ENCODE measurements at regions not wholly inside any gene's neighbourhood (a gene's known extent, or its start where the extent isn't known, plus 50 kb on each side); places are given as distances from the start of the nearest gene placed in this dataset.
A peak's percentile ranks its signal among the peaks of the same experiment; 100 is the strongest.
"Not testable (repeated sequence)": the region's sequence is repeated elsewhere in the genome, so short reads cannot be mapped to it uniquely, and the experiment has no call there.

- DNase-seq (ENCODE audit: low spot score in 2 of 2); H3K27ac Mint-ChIP-seq; H3K36me3 Mint-ChIP-seq; H3K27me3 Mint-ChIP-seq; H3K4me3 Mint-ChIP-seq; H3K4me1 Mint-ChIP-seq; H3K9me3 Mint-ChIP-seq; ATAC-seq (ENCODE audit: low read depth): not testable (repeated sequence)
These were observed 64.4 kb downstream of the KLRB1 start for GRCh38 chr12:9543341-9543740.

DNA sequence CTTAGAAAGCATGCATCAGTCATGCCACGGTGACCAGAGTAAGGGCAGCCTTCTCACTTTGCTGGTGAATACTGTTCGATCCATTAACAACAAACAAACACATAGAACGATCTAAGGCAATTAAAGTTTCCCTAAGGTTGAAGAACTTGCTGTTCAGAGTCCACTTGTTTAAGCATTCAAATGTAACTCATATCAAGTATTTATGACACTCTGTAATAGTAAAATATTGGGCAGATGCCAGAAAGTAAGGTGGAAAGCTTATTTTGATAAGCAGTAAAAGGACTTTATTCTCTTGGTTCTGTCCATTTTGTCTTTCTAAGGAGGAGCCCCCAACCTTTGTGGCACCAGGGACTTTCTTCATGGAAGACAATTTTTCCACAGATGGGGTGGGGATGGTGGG, 64.9 kb downstream of the KLRB1 start:
- H3K9me3 Mint-ChIP-seq; ATAC-seq (ENCODE audit: low read depth); H3K27ac Mint-ChIP-seq; H3K4me3 Mint-ChIP-seq; H3K27me3 Mint-ChIP-seq; H3K4me1 Mint-ChIP-seq; DNase-seq (ENCODE audit: low spot score in 2 of 2); H3K36me3 Mint-ChIP-seq: not testable (repeated sequence)

DNA sequence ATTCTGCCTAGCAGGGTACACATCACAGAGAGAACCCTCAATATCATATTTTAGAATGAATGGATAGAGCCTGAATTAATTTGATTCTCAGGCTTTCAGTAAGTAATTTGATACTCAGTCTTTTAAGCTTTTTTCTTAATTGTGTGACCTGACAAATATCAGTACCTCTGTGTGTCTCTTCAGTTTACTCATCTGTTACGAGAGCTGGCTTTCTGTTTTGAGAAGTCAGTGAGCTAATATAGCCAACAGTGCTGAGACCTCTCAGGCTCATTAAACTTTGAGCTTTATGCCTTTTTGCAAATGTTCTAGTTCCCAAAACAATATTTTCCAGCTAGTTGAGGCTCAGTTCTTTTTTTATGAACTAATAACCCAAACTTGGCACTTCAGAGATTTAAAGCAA, 91.8 kb downstream of the KLRB1 start:
- not testable (repeated sequence) for H3K4me1 Mint-ChIP-seq

GRCh38 chr12:9512695-9513094, 95.0 kb downstream of the KLRB1 start:
- ATAC-seq (ENCODE audit: low read depth); H3K9me3 Mint-ChIP-seq; H3K27me3 Mint-ChIP-seq; H3K4me3 Mint-ChIP-seq; DNase-seq (ENCODE audit: low spot score in 2 of 2); H3K27ac Mint-ChIP-seq; H3K36me3 Mint-ChIP-seq: not testable (repeated sequence)
- peaks cover 12% of the 10 kb centered on the region for H3K4me1 Mint-ChIP-seq

More for the DNA sequence above, 91.8 kb downstream of the KLRB1 start:
- not testable (repeated sequence) for H3K36me3 Mint-ChIP-seq; DNase-seq (ENCODE audit: low spot score in 2 of 2); H3K27me3 Mint-ChIP-seq; H3K27ac Mint-ChIP-seq; H3K9me3 Mint-ChIP-seq; H3K4me3 Mint-ChIP-seq; ATAC-seq (ENCODE audit: low read depth)

- peak; percentile 39 for ATAC-seq (ENCODE audit: low read depth)
These were observed 97.2 kb downstream of the KLRB1 start for GRCh38 chr12:9510392-9511011.

GRCh38 chr12:9509464-9510161, 98.1 kb downstream of the KLRB1 start:
- H3K4me1 Mint-ChIP-seq = peaks cover 12% of the 10 kb centered on the region
- DNase-seq (ENCODE audit: low spot score in 2 of 2) (no peak), ATAC-seq (ENCODE audit: low read depth) (no peak)
- no peaks in the 10 kb centered on the region for H3K27me3 Mint-ChIP-seq
- H3K9me3 Mint-ChIP-seq = no peaks in the 10 kb centered on the region
- no peak overlapping the region for H3K4me3 Mint-ChIP-seq
- peak overlapping the region; percentile 71 for H3K27ac Mint-ChIP-seq
- no peaks in the 10 kb centered on the region for H3K36me3 Mint-ChIP-seq

More at GRCh38 chr12:9510392-9511011, 97.2 kb downstream of the KLRB1 start:
- H3K36me3 Mint-ChIP-seq; H3K9me3 Mint-ChIP-seq; DNase-seq (ENCODE audit: low spot score in 2 of 2); H3K27me3 Mint-ChIP-seq: not testable (repeated sequence)
- Mint-ChIP-seq H3K4me1 (peaks cover 12% of the 10 kb centered on the region), H3K4me3 (peak overlapping the region; percentile 21), H3K27ac (peak overlapping the region; percentile 71)

- no peaks in the 10 kb centered on the region for H3K27me3 Mint-ChIP-seq
- H3K4me1 Mint-ChIP-seq = peaks cover 15% of the 10 kb centered on the region
- no peak overlapping the region for H3K27ac Mint-ChIP-seq
- H3K4me3 Mint-ChIP-seq = no peak overlapping the region
- H3K9me3 Mint-ChIP-seq = no peaks in the 10 kb centered on the region
- no peak for DNase-seq (ENCODE audit: low spot score in 2 of 2)
- ATAC-seq (ENCODE audit: low read depth) = no peak
- no peaks in the 10 kb centered on the region for H3K36me3 Mint-ChIP-seq
These were observed 101.0 kb downstream of the KLRB1 start for GRCh38 chr12:9506746-9507145.

GRCh38 chr12:9503384-9503783, 104.3 kb downstream of the KLRB1 start:
- not testable (repeated sequence) for H3K36me3 Mint-ChIP-seq; H3K27ac Mint-ChIP-seq; H3K9me3 Mint-ChIP-seq; H3K4me1 Mint-ChIP-seq; H3K4me3 Mint-ChIP-seq; ATAC-seq (ENCODE audit: low read depth); H3K27me3 Mint-ChIP-seq; DNase-seq (ENCODE audit: low spot score in 2 of 2)

GRCh38 chr12:9502845-9503244, 104.9 kb downstream of the KLRB1 start:
- H3K27me3 Mint-ChIP-seq; ATAC-seq (ENCODE audit: low read depth); H3K4me1 Mint-ChIP-seq: not testable (repeated sequence)

DNA sequence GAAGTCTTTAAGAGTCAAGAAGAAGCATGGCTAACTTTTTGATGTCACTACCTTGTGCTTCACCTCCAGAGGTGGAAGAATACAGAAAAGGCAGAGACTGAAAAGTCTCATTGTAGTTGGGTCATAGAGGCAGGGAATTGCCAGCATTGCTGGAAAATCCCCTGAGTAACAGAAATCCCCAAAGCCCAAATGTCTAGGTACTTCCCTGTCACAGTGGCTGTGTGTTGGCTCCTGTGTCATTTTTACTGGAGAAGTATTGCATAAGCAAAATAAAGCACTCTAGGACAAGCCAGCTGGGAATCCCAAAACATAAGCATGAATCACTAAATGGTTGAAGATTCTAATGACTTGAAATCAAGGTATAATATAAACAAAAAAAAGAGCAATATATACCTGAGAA, 114.4 kb downstream of the KLRB1 start:
- not testable (repeated sequence) for H3K4me3 Mint-ChIP-seq; H3K27ac Mint-ChIP-seq; H3K36me3 Mint-ChIP-seq; DNase-seq (ENCODE audit: low spot score in 2 of 2); H3K4me1 Mint-ChIP-seq; H3K27me3 Mint-ChIP-seq; H3K9me3 Mint-ChIP-seq
- ATAC-seq (ENCODE audit: low read depth) = peak; percentile 39

More at GRCh38 chr12:9502845-9503244, 104.9 kb downstream of the KLRB1 start:
- H3K27ac Mint-ChIP-seq; DNase-seq (ENCODE audit: low spot score in 2 of 2); H3K4me3 Mint-ChIP-seq; H3K9me3 Mint-ChIP-seq; H3K36me3 Mint-ChIP-seq: not testable (repeated sequence)

DNA sequence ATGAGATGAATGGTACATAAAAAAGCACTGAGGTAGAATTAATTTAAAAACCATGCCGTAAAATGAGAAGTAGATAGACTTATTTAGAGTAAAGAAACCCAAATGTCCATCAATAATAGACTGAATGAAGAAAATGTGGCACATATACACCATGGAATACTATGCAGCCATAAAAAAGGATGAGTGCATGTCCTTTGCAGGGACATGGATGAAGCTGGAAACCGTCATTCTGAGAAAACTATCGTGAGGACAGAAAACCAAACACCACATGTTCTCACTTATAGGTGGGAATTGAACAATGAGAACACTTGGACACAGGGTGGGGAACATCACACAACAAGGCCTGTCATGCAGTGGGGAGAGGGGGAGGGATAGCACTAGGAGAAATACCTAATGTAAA, 126.4 kb downstream of the KLRB1 start:
- H3K4me3 Mint-ChIP-seq; H3K9me3 Mint-ChIP-seq; H3K27me3 Mint-ChIP-seq; H3K27ac Mint-ChIP-seq; ATAC-seq (ENCODE audit: low read depth); H3K36me3 Mint-ChIP-seq; H3K4me1 Mint-ChIP-seq; DNase-seq (ENCODE audit: low spot score in 2 of 2): not testable (repeated sequence)

DNA sequence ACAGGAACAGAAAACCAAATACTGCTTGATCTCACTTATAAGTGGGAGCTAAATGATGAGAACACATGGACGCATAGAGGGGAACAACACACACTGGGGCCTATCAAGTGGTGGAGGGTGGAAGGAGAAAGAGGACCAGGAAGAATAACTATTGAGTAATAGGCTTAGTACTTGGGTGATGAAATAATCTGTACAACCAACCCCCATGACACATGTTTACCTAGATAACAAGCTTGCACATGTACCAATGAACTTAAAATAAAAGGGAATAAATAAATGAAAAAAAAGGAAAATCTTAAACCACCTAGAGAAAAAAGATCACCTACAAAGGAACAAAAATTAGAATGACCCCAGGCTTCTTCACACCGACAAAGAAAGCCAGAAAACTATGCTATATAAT, 133.5 kb downstream of the KLRB1 start:
- H3K4me1 Mint-ChIP-seq; H3K27ac Mint-ChIP-seq; DNase-seq (ENCODE audit: low spot score in 2 of 2); H3K27me3 Mint-ChIP-seq; H3K36me3 Mint-ChIP-seq; ATAC-seq (ENCODE audit: low read depth); H3K4me3 Mint-ChIP-seq; H3K9me3 Mint-ChIP-seq: not testable (repeated sequence)

GRCh38 chr12:9473638-9474037, 134.1 kb downstream of the KLRB1 start:
- not testable (repeated sequence) for H3K27me3 Mint-ChIP-seq; H3K9me3 Mint-ChIP-seq; H3K36me3 Mint-ChIP-seq; ATAC-seq (ENCODE audit: low read depth); H3K27ac Mint-ChIP-seq; DNase-seq (ENCODE audit: low spot score in 2 of 2); H3K4me3 Mint-ChIP-seq
- peaks cover 11% of the 10 kb centered on the region for H3K4me1 Mint-ChIP-seq

GRCh38 chr12:9471501-9471900, 136.2 kb downstream of the KLRB1 start:
- ATAC-seq (ENCODE audit: low read depth); H3K9me3 Mint-ChIP-seq: not testable (repeated sequence)

DNA sequence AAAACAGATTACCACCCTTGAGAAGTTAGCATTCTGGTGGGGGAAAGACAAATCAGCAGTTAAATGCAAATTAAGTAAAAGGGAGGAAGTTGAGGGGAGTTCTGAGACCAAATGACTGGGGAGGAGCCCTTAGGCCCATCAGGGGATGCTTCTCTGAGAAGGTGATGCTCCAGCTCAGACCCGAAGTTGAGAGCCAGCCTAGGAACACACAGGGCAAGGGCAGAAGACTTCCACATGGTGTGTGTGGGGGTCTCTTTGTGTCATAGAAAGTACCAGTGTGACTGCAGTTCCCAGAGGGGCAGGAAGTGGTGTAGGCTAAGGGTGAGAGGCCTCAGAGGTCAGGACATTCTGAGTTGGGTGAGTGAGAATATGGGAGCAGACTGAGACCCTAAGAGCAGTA, 137.3 kb downstream of the KLRB1 start:
- Mint-ChIP-seq H3K4me3 (peak overlapping the region; percentile 19), H3K4me1 (peaks cover 14% of the 10 kb centered on the region), H3K27ac (peak overlapping the region; percentile 62)
- not testable (repeated sequence) for H3K36me3 Mint-ChIP-seq; H3K9me3 Mint-ChIP-seq; DNase-seq (ENCODE audit: low spot score in 2 of 2); H3K27me3 Mint-ChIP-seq
- ATAC-seq (ENCODE audit: low read depth) = peak; percentile 89

More at GRCh38 chr12:9471501-9471900, 136.2 kb downstream of the KLRB1 start:
- not testable (repeated sequence) for DNase-seq (ENCODE audit: low spot score in 2 of 2); H3K27me3 Mint-ChIP-seq; H3K36me3 Mint-ChIP-seq; H3K4me3 Mint-ChIP-seq; H3K27ac Mint-ChIP-seq
- peaks cover 14% of the 10 kb centered on the region for H3K4me1 Mint-ChIP-seq
